HL-60/S4 treated with phorbol 12-myristate 13-acetate at 8.2 ng/mL for 4 days and 3 days (cell line): ENCODE measurements at regions not wholly inside any gene's neighbourhood (a gene's known extent, or its start where the extent isn't known, plus 50 kb on each side); places are given as distances from the start of the nearest gene placed in this dataset.

Experiments
- in situ Hi-C: fragments of 300-500 bp; cut with MboI; formaldehyde crosslinking; loops from 2 replicates; pipeline ENCODE4 v1.15.0; 2022; ENCODE audit warnings: low sequenced_read_pairs

DNA sequence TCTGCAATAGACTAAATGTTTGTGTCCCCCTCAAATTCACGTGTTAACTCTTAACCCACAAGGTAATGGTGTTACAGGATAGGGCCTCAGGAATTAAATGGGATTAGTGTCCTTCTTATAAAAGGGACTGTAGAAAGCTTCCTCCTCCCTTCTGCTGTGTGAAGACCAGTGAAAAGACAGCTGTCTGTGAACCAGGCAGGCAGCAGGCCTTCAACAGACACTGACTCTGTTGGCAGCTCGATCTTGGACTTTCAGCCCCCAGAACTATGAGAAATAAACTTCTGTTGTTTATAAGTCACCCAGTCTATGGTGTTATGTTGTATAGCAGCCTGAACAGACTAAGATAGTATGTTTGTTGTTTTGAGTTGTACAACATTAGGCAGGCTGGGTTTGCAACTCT lies 208.1 kb downstream of the GBA3 start:
- in situ Hi-C loops: no loop called here

- in situ Hi-C loops: no loop called here
Observed at GRCh38 chr4:22897520-22898108, 204.9 kb downstream of the GBA3 start.

DNA sequence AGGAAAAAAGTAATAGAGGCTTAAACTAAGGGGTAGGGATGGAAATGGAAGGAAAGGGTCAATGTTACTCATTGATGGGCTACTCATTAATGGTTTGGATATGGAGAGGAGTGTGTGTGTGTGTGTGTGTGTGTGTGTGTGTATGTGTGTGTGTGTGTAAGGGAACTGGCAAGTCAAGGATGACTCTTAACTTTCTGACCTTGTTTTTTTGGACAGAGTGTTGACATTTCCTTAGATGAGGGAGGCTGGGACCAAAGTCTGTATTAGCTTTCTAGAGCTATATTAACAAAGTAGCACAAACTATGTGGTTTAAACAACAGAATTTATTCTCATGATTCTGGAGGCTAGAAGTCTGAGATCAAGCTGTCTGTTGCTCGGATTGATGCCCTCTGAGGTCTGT lies 202.7 kb downstream of the GBA3 start:
- in situ Hi-C loops: no loop called here

- in situ Hi-C loops: no loop called here
Observed at GRCh38 chr4:22884157-22884556, 191.4 kb downstream of the GBA3 start.

- in situ Hi-C loops: no loop called here
Observed at GRCh38 chr4:22881411-22881810, 188.7 kb downstream of the GBA3 start.

- in situ Hi-C loops: no loop called here
Observed at GRCh38 chr4:22877486-22878052, 184.8 kb downstream of the GBA3 start.

DNA sequence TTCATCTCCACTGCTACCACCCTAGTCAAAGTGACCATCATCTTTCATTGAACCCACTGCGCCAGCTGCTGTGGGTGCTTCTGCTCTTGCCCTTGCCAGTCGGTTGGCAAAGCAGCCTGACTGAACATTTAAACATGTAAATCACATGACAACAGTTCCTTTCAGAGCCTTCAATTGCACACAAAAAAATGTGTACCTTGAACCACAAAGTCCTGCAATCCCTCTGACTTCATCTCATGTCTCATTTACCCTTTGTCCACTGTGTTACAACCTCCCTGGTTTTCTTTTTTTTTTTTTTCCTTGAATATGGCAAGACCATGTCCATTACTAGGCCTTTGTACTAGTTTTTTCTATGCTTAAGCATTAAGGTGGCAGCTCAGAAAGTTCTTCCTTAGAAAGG lies 183.5 kb downstream of the GBA3 start:
- in situ Hi-C loops: no loop called here

- in situ Hi-C loops: no loop called here
Observed at GRCh38 chr4:22875587-22876257, 183.0 kb downstream of the GBA3 start.

- in situ Hi-C loops: no loop called here
Observed at GRCh38 chr4:22874334-22874912, 181.7 kb downstream of the GBA3 start.

- in situ Hi-C loops: no loop called here
Observed at GRCh38 chr4:22873899-22874298, 181.2 kb downstream of the GBA3 start.

GRCh38 chr4:22870847-22871449 lies 178.2 kb downstream of the GBA3 start:
- in situ Hi-C loops: no loop called here

DNA sequence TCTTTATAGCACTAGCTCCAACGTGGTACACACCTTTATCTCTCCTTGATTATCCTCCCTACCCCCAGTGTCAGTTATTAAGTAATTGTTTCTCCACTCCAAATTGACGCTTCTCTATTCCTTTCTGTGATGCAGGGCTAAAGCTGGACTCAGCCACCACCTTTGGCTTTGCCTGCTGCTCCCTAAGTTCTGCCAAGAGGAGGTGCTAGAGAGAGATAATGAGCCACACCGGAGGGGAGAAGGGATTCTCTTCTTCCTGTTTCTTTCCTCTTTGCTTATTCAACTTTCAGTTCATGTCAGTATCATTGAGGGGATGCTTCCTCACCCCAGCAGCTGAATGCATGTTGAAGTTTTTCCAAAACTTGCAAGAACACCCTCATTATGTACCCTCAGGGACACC lies 176.5 kb downstream of the GBA3 start:
- in situ Hi-C loops: no loop called here
